ENCODE measurements at regions not wholly inside any gene's neighbourhood (a gene's known extent, or its start where the extent isn't known, plus 50 kb on each side); places are given as distances from the start of the nearest gene placed in this dataset.
"Not testable (repeated sequence)": the region's sequence is repeated elsewhere in the genome, so short reads cannot be mapped to it uniquely, and the experiment has no call there.

- no peak for DNase-seq
These were observed 428.5 kb downstream of the CD83 start for GRCh38 chr6:14546036-14546435.

- no peak for DNase-seq
These were observed 429.9 kb downstream of the CD83 start for GRCh38 chr6:14547284-14547998.

DNA sequence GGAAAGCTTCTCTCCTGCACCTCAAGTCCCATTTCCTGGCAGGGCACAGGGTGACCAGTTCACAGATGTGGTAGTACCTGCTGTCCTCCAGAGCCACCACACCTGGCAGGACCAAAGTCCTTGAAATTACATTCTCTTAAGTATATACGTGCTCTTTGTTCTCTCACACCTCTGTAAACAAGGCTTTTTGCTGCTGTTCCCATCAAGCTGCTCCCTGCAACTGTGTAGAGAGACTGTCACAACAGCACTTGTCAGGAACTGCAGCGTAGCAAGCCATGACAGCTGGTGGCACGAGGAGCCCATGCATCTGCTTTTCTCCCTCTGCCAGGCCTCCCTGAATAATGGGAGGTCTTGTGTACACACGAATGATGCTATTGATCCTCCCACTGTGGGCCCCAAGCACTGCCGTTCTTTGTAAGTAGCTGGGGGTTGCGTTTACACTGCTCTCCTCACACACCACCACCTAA is 431.8 kb downstream of the CD83 start:
- no peak for DNase-seq

GRCh38 chr6:14549871-14550270 is 432.3 kb downstream of the CD83 start:
- DNase-seq = no peak

DNA sequence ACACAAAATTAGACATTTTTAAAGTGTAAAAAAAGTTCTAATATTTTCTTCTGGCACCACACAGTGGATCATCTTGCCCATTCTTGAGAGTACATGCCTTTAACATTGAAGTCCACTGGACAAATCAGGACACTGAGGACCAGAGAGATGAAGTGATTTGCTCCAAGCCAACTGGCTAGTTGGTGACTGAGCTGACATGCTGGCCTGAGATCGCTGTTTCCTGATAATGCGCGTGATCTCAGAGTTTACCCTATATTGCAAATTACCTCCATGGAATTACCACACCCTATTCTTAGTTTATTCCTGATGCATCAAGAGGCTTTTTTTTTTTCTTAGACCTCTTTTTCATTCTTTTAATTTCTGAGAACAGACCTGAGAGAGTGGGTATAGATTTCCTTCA is 432.8 kb downstream of the CD83 start:
- DNase-seq = no peak

- DNase-seq = no peak
These were observed 433.2 kb downstream of the CD83 start for GRCh38 chr6:14550822-14551221.

DNA sequence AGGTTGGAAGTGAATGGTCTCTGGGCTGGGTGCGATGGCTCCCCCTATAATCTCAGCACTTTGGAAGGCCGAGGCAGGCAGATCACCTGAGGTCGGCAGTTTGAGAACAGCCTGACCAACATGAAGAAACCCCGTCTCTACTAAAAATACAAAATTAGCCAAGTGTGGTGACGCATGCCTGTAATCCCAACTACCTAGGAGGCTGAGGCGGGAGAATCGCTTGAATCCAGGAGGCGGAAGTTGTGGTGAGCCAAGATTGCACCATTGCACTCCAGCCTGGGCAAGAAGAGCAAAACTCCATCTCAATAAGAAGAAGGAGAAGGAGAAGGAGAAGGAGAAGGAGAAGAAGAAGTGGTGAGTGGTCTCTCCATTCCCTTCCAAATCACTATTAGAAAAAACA is 434.0 kb downstream of the CD83 start:
- DNase-seq = not testable (repeated sequence)

DNA sequence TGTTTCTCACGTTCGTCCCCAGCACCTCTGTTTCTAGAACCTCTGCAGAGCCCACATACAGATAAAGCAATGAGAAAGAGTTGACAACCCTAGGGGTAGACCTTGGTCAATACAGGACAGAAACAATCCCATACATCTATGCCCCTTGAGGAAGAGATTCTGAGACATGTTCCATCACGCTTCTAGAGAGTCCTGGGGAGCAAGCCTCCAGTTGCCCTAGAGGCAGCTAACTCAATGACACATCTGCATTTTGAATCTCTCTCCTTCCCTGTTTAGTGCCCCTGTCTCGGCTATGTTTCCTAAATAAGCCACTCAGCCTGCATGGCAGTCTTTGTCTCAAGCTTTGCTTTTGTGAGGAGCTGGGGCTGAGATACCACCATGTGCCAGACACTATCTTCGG is 435.3 kb downstream of the CD83 start:
- DNase-seq = no peak

GRCh38 chr6:14553515-14553914 is 435.9 kb downstream of the CD83 start:
- no peak for DNase-seq

- no peak for DNase-seq
These were observed 438.2 kb downstream of the CD83 start for GRCh38 chr6:14555804-14556203.

GRCh38 chr6:14559746-14560536 is 442.4 kb downstream of the CD83 start:
- DNase-seq = no peak

DNA sequence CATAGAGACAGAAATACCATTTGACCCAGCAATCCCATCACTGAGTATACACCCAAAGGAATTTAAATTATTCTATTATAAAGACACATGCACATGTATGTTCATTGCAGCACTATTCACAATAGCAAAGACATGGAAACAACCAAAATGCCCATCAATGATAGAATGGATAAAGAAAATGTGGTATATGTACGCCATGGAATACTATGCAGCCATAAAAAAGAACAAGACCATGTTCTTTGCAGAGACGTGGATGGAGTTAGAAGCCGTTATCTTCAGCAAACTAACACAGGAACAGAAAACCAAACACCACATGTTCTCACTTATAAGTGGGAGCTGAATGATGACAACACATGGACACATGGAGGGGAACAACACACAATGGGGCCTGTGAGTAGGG is 444.0 kb downstream of the CD83 start:
- DNase-seq = not testable (repeated sequence)

DNA sequence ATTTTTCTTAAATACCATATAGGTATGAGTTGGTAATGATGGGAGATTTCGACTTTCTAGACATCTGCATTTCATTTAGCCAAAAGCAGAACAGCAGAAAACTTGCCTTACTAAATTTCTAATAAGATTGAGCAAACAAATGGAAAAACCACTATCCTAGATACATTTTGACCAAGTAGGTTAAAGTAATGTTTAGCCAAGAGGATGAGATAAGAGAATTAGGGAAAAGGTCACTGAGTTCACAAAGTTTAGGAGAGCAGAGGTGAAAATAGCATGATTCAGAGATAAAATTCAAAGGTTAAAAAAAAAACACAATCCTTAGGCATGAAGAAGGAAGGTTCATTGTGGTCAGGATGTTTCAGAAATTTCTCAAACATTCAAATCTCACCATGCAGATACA is 450.3 kb downstream of the CD83 start:
- no peak for DNase-seq

DNA sequence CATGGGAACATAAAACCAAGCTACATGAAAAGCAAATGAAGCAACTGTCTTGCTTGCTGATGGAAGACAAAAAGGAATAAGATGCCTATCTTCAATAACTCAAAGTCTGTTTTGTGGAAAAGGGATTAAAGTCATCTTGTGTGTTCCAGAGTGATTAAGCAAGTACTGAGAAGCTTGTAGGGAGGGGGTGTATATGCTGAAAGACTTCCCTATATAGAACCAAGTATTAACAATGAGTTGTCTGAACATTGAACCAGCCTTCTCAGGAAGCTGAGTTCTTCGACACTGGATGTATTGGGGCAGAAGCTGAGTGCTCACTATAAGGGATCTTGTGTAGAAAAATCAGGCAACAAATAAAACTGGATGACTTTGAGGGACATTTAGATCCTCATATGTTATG is 451.8 kb downstream of the CD83 start:
- DNase-seq = no peak

- DNase-seq = not testable (repeated sequence)
These were observed 452.3 kb downstream of the CD83 start for GRCh38 chr6:14569874-14570273.

DNA sequence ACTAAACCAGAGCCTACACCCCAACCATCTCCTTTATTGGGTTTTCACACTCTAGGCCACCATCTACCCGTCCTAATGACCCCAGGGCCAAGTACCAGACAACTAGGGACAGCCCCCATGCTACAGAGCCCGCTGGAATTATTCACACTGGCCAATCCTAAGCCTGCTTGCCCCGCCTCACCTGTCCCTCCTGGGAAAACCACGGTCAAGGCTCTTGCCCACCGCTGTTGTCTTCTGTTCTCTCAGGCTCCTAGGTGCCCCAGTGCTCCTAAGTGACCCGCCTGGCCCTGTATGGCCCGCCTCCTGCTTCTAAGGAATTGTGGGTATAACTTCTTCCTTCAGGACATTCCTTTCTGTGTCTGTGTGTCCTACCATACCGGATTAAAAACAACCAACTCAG is 453.4 kb downstream of the CD83 start:
- no peak for DNase-seq

DNA sequence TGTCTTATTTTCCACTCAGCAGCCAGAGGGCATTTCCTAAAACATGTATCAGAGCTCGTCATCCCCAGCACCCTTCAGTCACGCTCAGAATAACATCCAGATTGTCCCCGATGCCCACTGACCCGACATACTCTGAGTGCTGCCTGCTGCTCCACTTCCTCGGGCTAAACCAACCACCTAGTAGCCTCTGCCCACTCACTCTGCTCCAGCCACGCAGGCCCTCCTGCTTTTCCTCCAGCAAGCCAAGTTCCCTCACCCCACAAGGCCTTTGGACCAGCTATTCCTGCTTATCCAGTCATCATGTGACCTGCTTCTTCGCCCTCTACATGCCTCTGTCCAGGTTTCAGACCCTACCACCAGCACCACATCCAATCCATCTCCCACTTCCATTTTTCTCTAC is 454.2 kb downstream of the CD83 start:
- DNase-seq = no peak

GRCh38 chr6:14573267-14573666 is 455.7 kb downstream of the CD83 start:
- DNase-seq = no peak

DNA sequence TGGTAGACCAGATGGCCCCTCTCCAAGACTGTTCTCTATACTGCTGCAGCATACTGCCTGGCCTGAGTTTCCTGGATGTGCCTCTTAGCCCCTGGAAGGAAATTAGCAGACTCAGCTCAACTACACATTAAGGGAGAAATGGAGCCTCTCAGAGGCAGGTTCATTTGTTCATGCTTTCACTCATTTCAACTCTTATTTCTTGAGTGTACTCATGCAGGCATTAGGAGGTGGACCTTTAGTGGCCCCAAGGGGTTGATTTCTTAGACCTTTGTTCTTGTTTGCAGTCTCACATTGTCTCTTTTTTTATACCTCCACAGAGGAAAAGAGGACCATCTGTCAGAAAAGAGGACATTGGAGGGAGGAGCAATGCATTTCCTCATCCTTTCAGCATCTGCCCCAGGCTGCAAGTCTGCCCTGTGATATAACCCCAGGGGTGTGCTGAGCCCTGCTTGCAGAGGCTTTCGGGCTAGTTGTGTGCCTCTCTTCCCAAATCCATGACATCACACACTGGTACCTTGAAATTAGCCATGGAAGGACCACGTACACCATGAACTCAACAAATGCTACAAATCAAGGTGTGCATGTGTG is 456.2 kb downstream of the CD83 start:
- no peak for DNase-seq

DNA sequence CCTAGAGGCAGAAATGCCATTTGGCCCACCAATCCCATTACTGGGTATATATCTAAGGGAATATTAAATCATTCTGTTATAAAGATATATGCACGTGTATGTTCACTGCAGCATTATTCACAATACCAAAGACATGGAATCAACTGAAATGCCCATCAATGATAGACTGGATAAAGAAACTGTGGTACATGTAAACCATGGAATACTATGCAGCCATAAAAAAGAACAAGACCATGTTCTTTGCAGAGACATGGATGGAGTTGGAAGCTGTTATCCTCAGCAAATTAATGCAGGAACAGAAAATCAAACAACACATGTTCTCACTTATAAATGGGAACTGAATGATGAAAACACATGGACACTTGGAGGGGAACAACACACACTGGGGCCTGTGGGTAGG is 458.4 kb downstream of the CD83 start:
- no peak for DNase-seq

- no peak for DNase-seq
These were observed 461.4 kb downstream of the CD83 start for GRCh38 chr6:14578994-14579393.

DNA sequence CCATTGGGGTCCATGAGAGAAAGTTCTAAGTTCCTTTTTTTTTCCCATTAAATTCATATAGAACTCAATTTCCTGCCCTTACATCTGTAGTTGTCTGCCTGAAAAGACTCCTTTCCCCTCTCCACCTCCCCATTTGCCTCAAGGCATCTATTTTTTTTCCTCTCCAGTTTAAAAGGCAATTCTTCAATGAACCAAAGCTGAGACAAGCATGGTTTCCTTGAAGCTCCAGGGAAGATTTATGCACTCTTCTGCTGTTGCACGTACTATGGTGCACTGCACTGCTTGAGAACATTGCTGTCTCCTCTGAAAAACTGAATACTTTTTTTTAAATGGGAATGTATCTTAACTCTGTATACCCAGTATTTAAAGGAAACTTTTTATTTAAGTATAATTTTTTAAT is 465.2 kb downstream of the CD83 start:
- DNase-seq = no peak

DNA sequence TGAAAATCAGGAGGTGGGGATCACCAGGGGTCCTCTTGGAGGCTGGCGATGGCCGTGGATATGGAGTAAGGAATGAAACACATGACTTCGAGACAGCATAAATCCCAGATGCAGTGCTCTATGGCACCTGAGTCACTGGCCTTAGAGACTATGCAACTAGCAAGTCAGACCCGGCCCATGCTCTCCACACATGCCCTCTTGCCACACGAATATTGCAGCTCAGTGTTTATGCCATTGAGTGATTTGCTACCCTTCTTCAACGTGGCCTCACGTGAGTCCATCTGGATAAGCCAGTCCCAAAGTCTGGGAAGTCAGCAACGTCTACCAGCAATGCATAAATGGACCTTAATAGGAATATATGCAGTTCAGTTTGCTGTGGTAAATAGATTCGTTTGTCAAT is 466.3 kb downstream of the CD83 start:
- DNase-seq = no peak

GRCh38 chr6:14584450-14584849 is 466.9 kb downstream of the CD83 start:
- no peak for DNase-seq

Data from activated T-cell treated with anti-CD3 and anti-CD28 coated beads, Interleukin-2, amount 50 U/mL, for 48 hours (primary cell).